ENCODE measurements at regions not wholly inside any gene's neighbourhood (a gene's known extent, or its start where the extent isn't known, plus 50 kb on each side); places are given as distances from the start of the nearest gene placed in this dataset.

GRCh38 chr16:14368399-14368798, 261.7 kb downstream of the PARN start:
- TF ChIP-seq, protein P1, sequence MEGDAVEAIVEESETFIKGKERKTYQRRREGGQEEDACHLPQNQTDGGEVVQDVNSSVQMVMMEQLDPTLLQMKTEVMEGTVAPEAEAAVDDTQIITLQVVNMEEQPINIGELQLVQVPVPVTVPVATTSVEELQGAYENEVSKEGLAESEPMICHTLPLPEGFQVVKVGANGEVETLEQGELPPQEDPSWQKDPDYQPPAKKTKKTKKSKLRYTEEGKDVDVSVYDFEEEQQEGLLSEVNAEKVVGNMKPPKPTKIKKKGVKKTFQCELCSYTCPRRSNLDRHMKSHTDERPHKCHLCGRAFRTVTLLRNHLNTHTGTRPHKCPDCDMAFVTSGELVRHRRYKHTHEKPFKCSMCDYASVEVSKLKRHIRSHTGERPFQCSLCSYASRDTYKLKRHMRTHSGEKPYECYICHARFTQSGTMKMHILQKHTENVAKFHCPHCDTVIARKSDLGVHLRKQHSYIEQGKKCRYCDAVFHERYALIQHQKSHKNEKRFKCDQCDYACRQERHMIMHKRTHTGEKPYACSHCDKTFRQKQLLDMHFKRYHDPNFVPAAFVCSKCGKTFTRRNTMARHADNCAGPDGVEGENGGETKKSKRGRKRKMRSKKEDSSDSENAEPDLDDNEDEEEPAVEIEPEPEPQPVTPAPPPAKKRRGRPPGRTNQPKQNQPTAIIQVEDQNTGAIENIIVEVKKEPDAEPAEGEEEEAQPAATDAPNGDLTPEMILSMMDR (conservative IDR thresholded peaks at IDR 0.05; ENCODE audit: low read length): no peak
- DNase-seq (ENCODE audit: low read depth): no peak
- no peak overlapping the region for H3K4me3 ChIP-seq (ENCODE audit: low read length)

DNA sequence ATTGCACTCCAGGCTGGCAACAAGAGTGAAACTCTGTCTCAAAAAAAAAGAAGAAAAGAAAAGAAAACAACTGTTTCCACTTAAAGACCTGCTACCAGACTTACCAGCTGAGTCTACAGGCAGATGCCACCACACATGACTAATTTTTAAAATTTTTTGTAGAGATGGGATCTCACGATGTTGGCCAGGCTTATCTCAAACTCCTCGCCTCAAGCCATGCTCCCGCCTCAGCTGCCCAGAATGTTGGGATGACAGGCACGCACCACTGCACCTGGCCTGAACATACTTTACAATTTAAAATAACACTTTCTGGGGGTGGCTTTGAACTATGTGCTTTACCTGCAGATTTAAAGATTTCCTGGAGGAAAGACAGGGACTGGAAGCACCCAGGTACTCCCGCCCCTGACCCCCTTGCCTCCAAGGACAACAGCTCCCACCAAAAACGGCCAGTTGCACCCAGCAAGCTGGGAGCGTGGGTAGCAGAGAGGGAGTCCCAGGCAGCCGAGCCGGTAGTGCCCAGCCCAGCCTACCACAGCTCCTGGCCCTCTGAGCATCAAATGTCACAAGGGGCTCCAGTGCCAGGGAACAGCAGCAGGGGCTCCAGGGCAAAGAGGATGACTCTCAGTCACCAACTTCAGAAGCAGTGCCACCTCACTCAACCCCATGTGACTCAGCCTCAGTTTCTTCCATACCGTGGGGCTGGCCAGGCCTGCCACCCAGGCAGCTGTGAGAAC, 262.9 kb downstream of the PARN start:
- DNase-seq (ENCODE audit: low read depth): no peak
- TF ChIP-seq, protein P1 (conservative IDR thresholded peaks at IDR 0.05; ENCODE audit: low read length): no peak
- H3K4me3 ChIP-seq (ENCODE audit: low read length): no peak overlapping the region

- no peak for DNase-seq (ENCODE audit: low read depth)
- TF ChIP-seq, protein P1 (conservative IDR thresholded peaks at IDR 0.05; ENCODE audit: low read length): no peak
- H3K4me3 ChIP-seq (ENCODE audit: low read length): no peak overlapping the region
These were observed 263.6 kb downstream of the PARN start for GRCh38 chr16:14366447-14366846.

- TF ChIP-seq, protein P1 (conservative IDR thresholded peaks at IDR 0.05; ENCODE audit: low read length): no peak
- no peak overlapping the region for H3K4me3 ChIP-seq (ENCODE audit: low read length)
- peak; percentile 54 for DNase-seq (ENCODE audit: low read depth)
These were observed 264.7 kb downstream of the PARN start for GRCh38 chr16:14365200-14365851.

- no peak overlapping the region for H3K4me3 ChIP-seq (ENCODE audit: low read length)
- TF ChIP-seq, protein P1 (conservative IDR thresholded peaks at IDR 0.05; ENCODE audit: low read length): no peak
- DNase-seq (ENCODE audit: low read depth): peak; percentile 80
These were observed 265.5 kb downstream of the PARN start for GRCh38 chr16:14364386-14365199.

DNA sequence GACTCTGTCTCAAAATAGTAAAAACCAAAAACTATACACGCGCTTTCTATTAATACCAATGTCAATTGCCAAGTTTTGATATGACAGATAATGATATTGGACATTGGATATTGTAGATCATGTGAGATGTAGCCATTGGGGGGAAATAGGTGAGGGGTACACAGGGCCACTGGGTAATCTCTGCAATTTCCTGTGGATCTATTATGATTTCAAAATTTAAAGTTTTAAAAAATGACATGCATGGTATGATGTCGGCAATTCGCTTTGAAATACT, 266.0 kb downstream of the PARN start:
- TF ChIP-seq, protein P1 (conservative IDR thresholded peaks at IDR 0.05; ENCODE audit: low read length): no peak
- DNase-seq (ENCODE audit: low read depth): no peak
- no peak overlapping the region for H3K4me3 ChIP-seq (ENCODE audit: low read length)
